Stomach (tissue), 4 donors: ENCODE measurements at regions not wholly inside any gene's neighbourhood (a gene's known extent, or its start where the extent isn't known, plus 50 kb on each side); places are given as distances from the start of the nearest gene placed in this dataset.

ENCODE experiments used
- CTCF ChIP-seq, 7 experiments: fragments of 450-650 bp in 4 of 7; fragments of 200-600 bp in 3 of 7; sonication (generic) in 3 of 7; IDR thresholded peaks; one replicate each; pipeline ENCODE4 v1.5.1; 2016 to 2019; ENCODE audit warnings: antibody characterized with exemption in 7 of 7, control low read depth in 2 of 7, mild to moderate bottlenecking in 1 of 7
- EP300 ChIP-seq: sonication (generic); formaldehyde crosslinking; IDR thresholded peaks from one replicate; pipeline ENCODE4 v1.6.1; 2017; ENCODE audit warnings: antibody characterized with exemption
- POLR2A ChIP-seq, 4 donors: fragments of 450-650 bp; IDR thresholded peaks; one replicate each; pipeline ENCODE4 v1.6.1; 2016; ENCODE audit warnings: antibody characterized with exemption in 4 of 4, control low read depth in 2 of 4, mild to moderate bottlenecking in 1 of 4, moderate library complexity in 1 of 4

GRCh38 chr2:234178330-234179030, 128.0 kb downstream of the SPP2 start:
- TF ChIP-seq CTCF (IDR thresholded peaks at IDR 0.05) (no peak), POLR2A (IDR thresholded peaks at IDR 0.05) (no peak), EP300 (no peak)
